ENCODE measurements at regions not wholly inside any gene's neighbourhood (a gene's known extent, or its start where the extent isn't known, plus 50 kb on each side); places are given as distances from the start of the nearest gene placed in this dataset.

DNA sequence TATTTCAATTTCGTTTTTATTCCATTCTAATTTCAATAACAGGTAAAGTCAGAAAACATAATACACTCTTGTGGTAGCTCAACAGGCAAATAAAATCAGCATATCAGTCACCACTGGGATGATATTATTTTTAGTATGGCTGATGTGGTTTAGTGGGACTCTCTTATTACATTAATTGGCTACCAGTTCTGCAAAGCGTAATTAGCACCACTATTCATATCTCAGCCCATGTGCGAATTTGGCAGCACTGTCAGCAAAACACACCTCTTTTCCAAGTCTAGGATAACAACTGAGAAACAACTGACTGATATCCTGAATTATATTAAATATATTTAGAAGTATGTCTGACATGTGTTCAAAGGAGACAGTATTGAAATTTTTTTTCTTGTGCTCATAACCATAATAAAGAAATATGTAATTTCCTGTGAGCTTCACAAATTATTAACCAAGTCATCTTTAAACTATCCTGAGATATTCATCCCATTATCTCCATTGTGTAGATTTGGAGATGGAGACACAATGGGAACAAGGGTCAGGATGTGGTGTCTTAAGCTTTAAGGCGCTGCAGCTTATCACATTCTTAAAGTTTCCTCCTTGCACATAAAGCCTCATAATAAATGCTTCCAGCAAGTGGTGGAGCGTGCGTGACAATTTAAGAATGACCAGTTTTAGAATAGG lies 212.4 kb downstream of the TLE1 start:
- DNase-seq (ENCODE audit: low spot score): no peak
- TF ChIP-seq, protein P1, sequence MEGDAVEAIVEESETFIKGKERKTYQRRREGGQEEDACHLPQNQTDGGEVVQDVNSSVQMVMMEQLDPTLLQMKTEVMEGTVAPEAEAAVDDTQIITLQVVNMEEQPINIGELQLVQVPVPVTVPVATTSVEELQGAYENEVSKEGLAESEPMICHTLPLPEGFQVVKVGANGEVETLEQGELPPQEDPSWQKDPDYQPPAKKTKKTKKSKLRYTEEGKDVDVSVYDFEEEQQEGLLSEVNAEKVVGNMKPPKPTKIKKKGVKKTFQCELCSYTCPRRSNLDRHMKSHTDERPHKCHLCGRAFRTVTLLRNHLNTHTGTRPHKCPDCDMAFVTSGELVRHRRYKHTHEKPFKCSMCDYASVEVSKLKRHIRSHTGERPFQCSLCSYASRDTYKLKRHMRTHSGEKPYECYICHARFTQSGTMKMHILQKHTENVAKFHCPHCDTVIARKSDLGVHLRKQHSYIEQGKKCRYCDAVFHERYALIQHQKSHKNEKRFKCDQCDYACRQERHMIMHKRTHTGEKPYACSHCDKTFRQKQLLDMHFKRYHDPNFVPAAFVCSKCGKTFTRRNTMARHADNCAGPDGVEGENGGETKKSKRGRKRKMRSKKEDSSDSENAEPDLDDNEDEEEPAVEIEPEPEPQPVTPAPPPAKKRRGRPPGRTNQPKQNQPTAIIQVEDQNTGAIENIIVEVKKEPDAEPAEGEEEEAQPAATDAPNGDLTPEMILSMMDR (IDR thresholded peaks at IDR 0.05; ENCODE audit: borderline replicate concordance, control extremely low read depth, extremely low read depth, insufficient read depth, missing control alignments): no peak
- in situ Hi-C loops (cut with MboI; ENCODE audit: low sequenced_read_pairs, unreplicated experiment): no loop called here

DNA sequence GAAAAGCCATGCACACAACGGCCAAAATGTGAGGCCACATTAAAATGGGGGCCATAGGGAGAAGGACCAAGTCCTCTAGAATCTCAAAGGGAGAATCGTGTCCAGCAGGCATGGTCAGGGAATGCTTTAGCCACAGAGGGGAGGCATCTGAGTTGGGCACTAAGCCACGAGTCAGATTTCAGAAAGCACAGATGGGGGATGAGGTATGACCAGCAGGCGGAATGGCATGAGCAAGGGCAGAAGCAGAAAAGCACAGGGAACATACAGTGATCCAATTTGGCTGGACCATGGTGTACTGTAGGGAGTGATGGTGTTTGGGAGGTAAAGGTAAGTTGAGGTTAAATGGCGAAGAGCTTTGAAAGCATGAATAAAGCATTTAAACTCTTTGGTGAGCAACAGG lies 214.6 kb downstream of the TLE1 start:
- no peak for DNase-seq (ENCODE audit: low spot score)
- in situ Hi-C loops (cut with MboI; ENCODE audit: low sequenced_read_pairs, unreplicated experiment): no loop called here
- TF ChIP-seq, protein P1 (IDR thresholded peaks at IDR 0.05; ENCODE audit: borderline replicate concordance, control extremely low read depth, extremely low read depth, insufficient read depth, missing control alignments): no peak

DNA sequence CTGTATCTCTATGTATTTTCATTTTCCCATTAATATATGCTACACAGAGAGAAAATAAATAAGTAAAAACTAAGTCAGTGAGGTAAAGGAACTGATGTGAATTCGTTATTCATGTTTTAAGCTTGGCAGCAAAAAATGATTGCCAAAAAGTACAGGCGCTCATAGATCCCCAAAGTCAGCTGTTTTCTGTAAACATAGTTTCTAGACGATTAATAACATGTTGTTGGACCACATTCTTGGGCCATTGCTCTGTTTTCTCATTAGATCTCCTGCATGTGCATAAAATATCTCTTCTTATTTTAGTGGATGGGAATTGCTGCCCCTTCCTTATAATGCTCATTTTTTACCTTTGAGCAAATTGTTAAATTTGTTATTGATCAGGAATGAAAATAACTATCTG lies 215.2 kb downstream of the TLE1 start:
- no peak for DNase-seq (ENCODE audit: low spot score)
- TF ChIP-seq, protein P1 (IDR thresholded peaks at IDR 0.05; ENCODE audit: borderline replicate concordance, control extremely low read depth, extremely low read depth, insufficient read depth, missing control alignments): no peak
- in situ Hi-C loops (cut with MboI; ENCODE audit: low sequenced_read_pairs, unreplicated experiment): no loop called here

DNA sequence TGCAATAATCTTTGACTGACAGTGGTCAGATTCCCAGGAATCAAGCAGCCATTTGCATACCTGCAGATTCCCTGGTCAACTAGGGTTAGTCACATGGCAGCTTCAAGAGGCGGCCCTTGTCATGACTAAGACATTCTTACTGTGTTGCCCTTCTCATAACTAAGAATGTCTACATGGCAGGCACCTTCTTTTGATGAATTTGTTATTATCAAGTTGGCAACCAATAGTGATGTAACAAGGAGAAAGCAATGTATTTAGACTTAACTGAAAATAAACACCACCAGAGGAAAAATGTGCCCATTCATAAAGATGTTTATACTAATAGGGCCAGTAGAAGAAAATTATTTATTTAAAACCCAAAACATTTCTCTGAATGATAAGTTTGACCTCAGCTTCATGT lies 215.6 kb downstream of the TLE1 start:
- DNase-seq (ENCODE audit: low spot score): no peak
- TF ChIP-seq, protein P1 (IDR thresholded peaks at IDR 0.05; ENCODE audit: borderline replicate concordance, control extremely low read depth, extremely low read depth, insufficient read depth, missing control alignments): no peak
- in situ Hi-C loops (cut with MboI; ENCODE audit: low sequenced_read_pairs, unreplicated experiment): no loop called here

DNA sequence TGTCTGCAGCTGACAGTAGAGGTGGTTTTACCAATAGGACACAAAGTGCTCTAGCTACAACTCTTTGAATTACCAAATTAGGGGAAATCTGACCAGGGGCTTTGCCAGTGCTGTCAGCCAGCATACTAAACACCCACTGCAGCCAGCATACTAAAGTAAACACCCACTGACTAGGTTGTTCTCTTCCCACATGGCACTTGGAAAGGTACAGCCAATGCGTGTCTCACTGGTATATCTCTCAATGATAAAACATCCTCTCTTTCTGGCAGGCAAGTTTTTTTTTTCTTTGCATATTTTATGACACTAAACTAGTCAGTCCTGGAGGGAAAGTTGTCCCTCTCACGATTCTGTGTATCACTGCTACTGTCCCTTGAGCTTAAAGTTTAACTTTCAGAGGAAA lies 216.1 kb downstream of the TLE1 start:
- TF ChIP-seq, protein P1 (IDR thresholded peaks at IDR 0.05; ENCODE audit: borderline replicate concordance, control extremely low read depth, extremely low read depth, insufficient read depth, missing control alignments): no peak
- in situ Hi-C loops (cut with MboI; ENCODE audit: low sequenced_read_pairs, unreplicated experiment): no loop called here
- no peak for DNase-seq (ENCODE audit: low spot score)

DNA sequence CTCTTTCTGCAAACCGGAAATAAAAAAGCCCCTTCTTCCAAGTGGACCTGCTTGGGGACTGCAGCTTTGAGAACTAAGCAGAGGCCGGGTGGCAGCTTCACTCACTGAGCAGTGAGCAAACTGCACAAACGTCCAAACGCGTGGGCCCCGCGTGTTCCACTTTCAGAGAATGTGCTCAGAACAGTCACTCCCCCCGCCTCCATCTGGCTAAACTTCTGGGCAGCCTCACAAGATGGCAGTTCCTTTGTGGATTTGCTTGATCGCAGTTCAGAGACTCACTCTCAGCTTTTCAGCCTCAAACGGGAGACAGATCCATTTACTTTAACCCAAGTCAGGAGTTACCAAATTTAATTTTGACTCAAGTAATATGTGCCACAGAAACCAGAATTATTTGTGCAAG lies 216.6 kb downstream of the TLE1 start:
- no peak for DNase-seq (ENCODE audit: low spot score)
- in situ Hi-C loops (cut with MboI; ENCODE audit: low sequenced_read_pairs, unreplicated experiment): no loop called here
- TF ChIP-seq, protein P1 (IDR thresholded peaks at IDR 0.05; ENCODE audit: borderline replicate concordance, control extremely low read depth, extremely low read depth, insufficient read depth, missing control alignments): no peak

Measured in GM13976 (cell line).